ENCODE measurements at regions not wholly inside any gene's neighbourhood (a gene's known extent, or its start where the extent isn't known, plus 50 kb on each side); places are given as distances from the start of the nearest gene placed in this dataset.

DNA sequence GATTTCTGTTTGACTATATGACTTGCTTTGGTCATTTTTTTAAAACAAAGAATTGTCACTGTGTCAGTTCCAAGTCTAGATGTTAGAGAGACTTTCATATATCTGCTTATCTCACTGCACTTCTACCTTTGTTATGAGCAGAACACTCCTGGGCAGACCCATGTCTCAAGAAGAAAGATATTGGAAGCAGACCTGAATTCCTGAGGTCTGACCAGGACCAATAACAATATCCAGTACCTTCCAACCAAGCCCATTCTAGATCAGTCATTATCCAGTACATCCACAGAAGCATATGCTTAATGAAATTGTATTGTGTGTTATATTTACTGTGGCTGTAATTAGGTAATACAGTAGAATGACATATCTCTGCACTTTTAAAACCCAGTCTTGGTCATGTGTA lies 811.3 kb upstream of the GBE1 start:
- H3K18ac ChIP-seq (ENCODE audit: low read length) = no peak overlapping the region
- H3K36me3 ChIP-seq (ENCODE audit: control insufficient read depth in 1 of 2, insufficient read depth in 2 of 2, low read length in 2 of 2) = no peaks in the 10 kb centered on the region
- no peak overlapping the region for H3K4me3 ChIP-seq (ENCODE audit: low read depth, low read length)

GRCh38 chr3:82568776-82569338 lies 807.4 kb upstream of the GBE1 start:
- Histone ChIP-seq H3K23ac (ENCODE audit: low read length) (no peak overlapping the region), H4K12ac (ENCODE audit: low read depth, low read length) (no peak overlapping the region), H3K14ac (ENCODE audit: low read length) (no peak overlapping the region), H3K79me1 (ENCODE audit: low read length) (no peaks in the 10 kb centered on the region), H3K4me3 (ENCODE audit: low read depth, low read length) (no peak overlapping the region), H2BK120ac (ENCODE audit: insufficient read depth, low read length, poor library complexity) (no peak overlapping the region), H3K4ac (ENCODE audit: low read depth, low read length) (no peak overlapping the region), H3K9ac (ENCODE audit: low read length) (no peak overlapping the region), H3K79me2 (ENCODE audit: control insufficient read depth, insufficient read depth, low read length, poor library complexity) (no peaks in the 10 kb centered on the region), H3K27me3 (ENCODE audit: insufficient read depth, low read length) (no peaks in the 10 kb centered on the region), H3K9me3 (ENCODE audit: insufficient read depth, low read depth, low read length) (peaks cover 2% of the 10 kb centered on the region), H3K4me1 (ENCODE audit: control insufficient read depth in 1 of 2, insufficient read depth in 2 of 2, low read length in 2 of 2) (no peaks in the 10 kb centered on the region), H2AK5ac (ENCODE audit: low read length) (no peak overlapping the region), H4K91ac (ENCODE audit: low read depth, low read length) (no peak overlapping the region), H3K18ac (ENCODE audit: low read length) (no peak overlapping the region), H3K4me2 (ENCODE audit: low read length) (no peak overlapping the region), H4K8ac (ENCODE audit: low read depth, low read length) (no peak overlapping the region), H3K36me3 (ENCODE audit: control insufficient read depth in 1 of 2, insufficient read depth in 2 of 2, low read length in 2 of 2) (no peaks in the 10 kb centered on the region), H2BK12ac (ENCODE audit: low read length) (no peak overlapping the region), H2AFZ (ENCODE audit: insufficient read depth, low read length, poor library complexity) (no peak overlapping the region), H3K27ac (ENCODE audit: low read depth, low read length) (no peak overlapping the region), H2BK5ac (ENCODE audit: low read depth, low read length, poor library complexity) (no peak overlapping the region)
- no CpG with 5 or more reads among the region's 3 CpGs for WGBS (ENCODE audit: extremely low coverage, insufficient coverage, insufficient read length)
- no peak for DNase-seq

More for the DNA sequence above, 811.3 kb upstream of the GBE1 start:
- DNase-seq = no peak
- Histone ChIP-seq H2AK5ac (ENCODE audit: low read length) (no peak overlapping the region), H3K27me3 (ENCODE audit: insufficient read depth, low read length) (no peaks in the 10 kb centered on the region), H2BK120ac (ENCODE audit: insufficient read depth, low read length, poor library complexity) (no peak overlapping the region), H3K4ac (ENCODE audit: low read depth, low read length) (no peak overlapping the region), H2BK12ac (ENCODE audit: low read length) (no peak overlapping the region), H3K79me2 (ENCODE audit: control insufficient read depth, insufficient read depth, low read length, poor library complexity) (no peaks in the 10 kb centered on the region), H3K79me1 (ENCODE audit: low read length) (no peaks in the 10 kb centered on the region), H3K14ac (ENCODE audit: low read length) (no peak overlapping the region), H4K12ac (ENCODE audit: low read depth, low read length) (no peak overlapping the region), H3K4me2 (ENCODE audit: low read length) (no peak overlapping the region), H3K4me1 (ENCODE audit: control insufficient read depth in 1 of 2, insufficient read depth in 2 of 2, low read length in 2 of 2) (no peaks in the 10 kb centered on the region), H2BK5ac (ENCODE audit: low read depth, low read length, poor library complexity) (no peak overlapping the region), H3K23ac (ENCODE audit: low read length) (no peak overlapping the region), H3K9ac (ENCODE audit: low read length) (no peak overlapping the region), H4K91ac (ENCODE audit: low read depth, low read length) (no peak overlapping the region), H3K27ac (ENCODE audit: low read depth, low read length) (no peak overlapping the region), H2AFZ (ENCODE audit: insufficient read depth, low read length, poor library complexity) (no peak overlapping the region), H4K8ac (ENCODE audit: low read depth, low read length) (no peak overlapping the region), H3K9me3 (ENCODE audit: insufficient read depth, low read depth, low read length) (no peaks in the 10 kb centered on the region)

DNA sequence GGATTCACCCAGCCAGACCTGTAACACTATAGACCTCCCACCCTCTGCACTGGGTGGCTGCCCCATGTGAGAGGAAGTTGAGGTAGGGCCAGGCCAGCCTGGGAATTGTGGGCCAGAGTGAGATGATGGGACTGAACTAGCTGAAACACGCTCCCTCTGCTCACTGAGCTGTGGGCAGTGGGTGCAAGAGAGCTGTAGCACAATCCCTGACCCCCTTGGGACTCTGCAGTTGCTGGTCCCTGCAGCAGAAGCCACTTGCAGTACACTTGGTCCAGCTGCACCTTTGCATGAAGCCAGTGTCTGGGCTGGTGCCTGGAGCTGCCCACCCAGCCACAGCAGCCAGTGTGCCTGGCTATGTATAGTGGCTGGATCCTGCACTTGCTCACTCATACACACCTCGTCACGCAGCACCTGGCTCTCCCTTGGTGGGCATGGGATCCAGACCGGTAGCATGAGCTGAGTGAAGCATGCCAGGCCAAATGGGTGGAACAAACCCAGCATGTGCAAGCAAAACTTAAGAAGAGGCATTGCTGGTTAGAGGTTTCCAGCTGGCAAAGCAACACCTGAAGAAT lies 805.7 kb upstream of the GBE1 start:
- Histone ChIP-seq H2BK120ac (ENCODE audit: insufficient read depth, low read length, poor library complexity) (no peak overlapping the region), H3K27me3 (ENCODE audit: insufficient read depth, low read length) (no peaks in the 10 kb centered on the region), H4K8ac (ENCODE audit: low read depth, low read length) (no peak overlapping the region), H3K4me2 (ENCODE audit: low read length) (no peak overlapping the region), H3K36me3 (ENCODE audit: control insufficient read depth in 1 of 2, insufficient read depth in 2 of 2, low read length in 2 of 2) (no peaks in the 10 kb centered on the region), H2AFZ (ENCODE audit: insufficient read depth, low read length, poor library complexity) (no peak overlapping the region), H3K14ac (ENCODE audit: low read length) (no peak overlapping the region), H2BK5ac (ENCODE audit: low read depth, low read length, poor library complexity) (no peak overlapping the region), H4K91ac (ENCODE audit: low read depth, low read length) (no peak overlapping the region), H3K9ac (ENCODE audit: low read length) (no peak overlapping the region), H3K4me3 (ENCODE audit: low read depth, low read length) (no peak overlapping the region), H3K4me1 (ENCODE audit: control insufficient read depth in 1 of 2, insufficient read depth in 2 of 2, low read length in 2 of 2) (no peaks in the 10 kb centered on the region), H3K27ac (ENCODE audit: low read depth, low read length) (no peak overlapping the region), H4K12ac (ENCODE audit: low read depth, low read length) (no peak overlapping the region), H2BK12ac (ENCODE audit: low read length) (no peak overlapping the region), H3K9me3 (ENCODE audit: insufficient read depth, low read depth, low read length) (peaks cover 2% of the 10 kb centered on the region), H3K4ac (ENCODE audit: low read depth, low read length) (no peak overlapping the region), H3K23ac (ENCODE audit: low read length) (no peak overlapping the region), H3K79me2 (ENCODE audit: control insufficient read depth, insufficient read depth, low read length, poor library complexity) (no peaks in the 10 kb centered on the region), H3K18ac (ENCODE audit: low read length) (no peak overlapping the region), H2AK5ac (ENCODE audit: low read length) (no peak overlapping the region), H3K79me1 (ENCODE audit: low read length) (no peaks in the 10 kb centered on the region)
- no peak for DNase-seq
- no CpG with 5 or more reads among the region's 4 CpGs for WGBS (ENCODE audit: extremely low coverage, insufficient coverage, insufficient read length)

DNA sequence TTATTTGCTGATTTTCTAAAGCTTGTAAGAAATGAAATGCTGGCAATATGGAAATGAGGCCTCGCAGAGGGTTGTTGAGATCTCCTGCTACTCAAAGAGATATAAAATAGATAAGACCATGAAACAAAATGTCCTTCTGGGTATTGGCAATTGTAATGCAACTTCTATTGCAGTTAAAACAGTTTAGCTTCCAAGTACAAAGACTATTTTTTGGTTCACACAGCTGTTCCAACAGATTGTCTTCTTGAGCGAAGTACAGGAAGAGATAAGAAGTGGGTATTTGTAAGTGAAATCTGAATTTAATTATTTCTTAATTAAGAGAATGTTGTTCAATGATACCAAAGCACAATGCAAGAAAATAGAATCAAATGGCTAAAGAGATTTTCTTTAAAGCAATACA lies 801.5 kb upstream of the GBE1 start:
- no peak overlapping the region for H4K8ac ChIP-seq (ENCODE audit: low read depth, low read length)
- no peak overlapping the region for H3K9ac ChIP-seq (ENCODE audit: low read length)
- no peak overlapping the region for H3K4ac ChIP-seq (ENCODE audit: low read depth, low read length)
- H2BK5ac ChIP-seq (ENCODE audit: low read depth, low read length, poor library complexity) = no peak overlapping the region
- H3K4me1 ChIP-seq (ENCODE audit: control insufficient read depth in 1 of 2, insufficient read depth in 2 of 2, low read length in 2 of 2) = no peaks in the 10 kb centered on the region
- H4K91ac ChIP-seq (ENCODE audit: low read depth, low read length) = no peak overlapping the region
- peaks cover 2% of the 10 kb centered on the region for H3K9me3 ChIP-seq (ENCODE audit: insufficient read depth, low read depth, low read length)
- no peaks in the 10 kb centered on the region for H3K36me3 ChIP-seq (ENCODE audit: control insufficient read depth in 1 of 2, insufficient read depth in 2 of 2, low read length in 2 of 2)
- no peak overlapping the region for H3K18ac ChIP-seq (ENCODE audit: low read length)
- no peak overlapping the region for H2AK5ac ChIP-seq (ENCODE audit: low read length)
- no peak overlapping the region for H3K27ac ChIP-seq (ENCODE audit: low read depth, low read length)
- H2AFZ ChIP-seq (ENCODE audit: insufficient read depth, low read length, poor library complexity) = no peak overlapping the region
- no peaks in the 10 kb centered on the region for H3K79me2 ChIP-seq (ENCODE audit: control insufficient read depth, insufficient read depth, low read length, poor library complexity)
- no peak overlapping the region for H3K23ac ChIP-seq (ENCODE audit: low read length)
- H3K79me1 ChIP-seq (ENCODE audit: low read length) = no peaks in the 10 kb centered on the region
- H2BK12ac ChIP-seq (ENCODE audit: low read length) = no peak overlapping the region
- no peaks in the 10 kb centered on the region for H3K27me3 ChIP-seq (ENCODE audit: insufficient read depth, low read length)
- no peak overlapping the region for H4K12ac ChIP-seq (ENCODE audit: low read depth, low read length)
- H3K4me3 ChIP-seq (ENCODE audit: low read depth, low read length) = no peak overlapping the region
- no peak overlapping the region for H3K4me2 ChIP-seq (ENCODE audit: low read length)
- H2BK120ac ChIP-seq (ENCODE audit: insufficient read depth, low read length, poor library complexity) = no peak overlapping the region
- no peak for DNase-seq
- WGBS (ENCODE audit: extremely low coverage, insufficient coverage, insufficient read length) = no CpG with 5 or more reads among the region's 2 CpGs
- no peak overlapping the region for H3K14ac ChIP-seq (ENCODE audit: low read length)

All from trophoblast cell (in vitro differentiated cells and primary cell).